GM21390 (cell line): ENCODE measurements at regions not wholly inside any gene's neighbourhood (a gene's known extent, or its start where the extent isn't known, plus 50 kb on each side); places are given as distances from the start of the nearest gene placed in this dataset.
"Not testable (repeated sequence)": the region's sequence is repeated elsewhere in the genome, so short reads cannot be mapped to it uniquely, and the experiment has no call there.

Source experiments
- ATAC-seq: cut with Tn5 transposase; IDR thresholded peaks from one replicate; pipeline ENCODE4 v1.9.1; 2021; ENCODE audit not compliant: unreplicated experiment

- no peak for ATAC-seq
Observed at GRCh38 chr5:165015126-165015525, 1509.7 kb downstream of the MAT2B start.

DNA sequence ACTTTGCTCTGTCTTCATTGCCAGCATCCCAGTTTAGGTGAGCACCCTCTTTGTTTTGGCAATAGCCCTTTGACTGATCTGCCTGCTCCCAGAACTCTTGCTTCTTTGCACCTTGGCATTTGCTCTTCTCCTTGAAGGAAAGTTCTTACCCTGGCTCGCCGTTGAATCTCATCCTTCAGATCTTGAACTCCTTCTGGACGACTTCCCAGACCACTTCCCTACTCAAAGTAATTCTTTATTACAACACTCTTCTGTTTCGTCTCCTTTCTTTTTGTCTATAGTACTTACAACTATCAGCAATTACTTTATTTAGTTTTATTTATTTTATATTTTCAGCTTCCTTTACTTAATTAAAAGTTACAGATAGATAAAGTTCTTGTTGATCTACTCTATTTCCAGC, 1510.1 kb downstream of the MAT2B start:
- no peak for ATAC-seq

DNA sequence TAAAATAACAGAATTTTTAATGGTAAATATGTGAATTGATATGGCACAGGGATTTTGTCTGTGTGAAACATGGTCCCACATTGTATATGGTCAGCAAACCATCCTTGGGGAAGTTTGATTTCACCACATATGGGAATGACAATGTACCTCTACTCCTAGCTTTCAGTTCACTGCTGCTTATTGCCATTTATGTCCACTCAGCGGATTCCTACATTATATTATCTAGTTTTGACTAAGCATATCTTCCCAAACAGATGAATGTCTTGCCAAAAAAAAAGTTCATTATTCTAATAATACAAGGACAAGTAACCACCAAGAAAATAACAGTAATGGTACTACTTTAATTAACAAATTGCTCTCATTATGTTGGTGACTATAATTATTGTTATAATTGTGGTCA, 1521.6 kb downstream of the MAT2B start:
- ATAC-seq = no peak

- no peak for ATAC-seq
Observed at GRCh38 chr5:165028356-165028755, 1522.9 kb downstream of the MAT2B start.

DNA sequence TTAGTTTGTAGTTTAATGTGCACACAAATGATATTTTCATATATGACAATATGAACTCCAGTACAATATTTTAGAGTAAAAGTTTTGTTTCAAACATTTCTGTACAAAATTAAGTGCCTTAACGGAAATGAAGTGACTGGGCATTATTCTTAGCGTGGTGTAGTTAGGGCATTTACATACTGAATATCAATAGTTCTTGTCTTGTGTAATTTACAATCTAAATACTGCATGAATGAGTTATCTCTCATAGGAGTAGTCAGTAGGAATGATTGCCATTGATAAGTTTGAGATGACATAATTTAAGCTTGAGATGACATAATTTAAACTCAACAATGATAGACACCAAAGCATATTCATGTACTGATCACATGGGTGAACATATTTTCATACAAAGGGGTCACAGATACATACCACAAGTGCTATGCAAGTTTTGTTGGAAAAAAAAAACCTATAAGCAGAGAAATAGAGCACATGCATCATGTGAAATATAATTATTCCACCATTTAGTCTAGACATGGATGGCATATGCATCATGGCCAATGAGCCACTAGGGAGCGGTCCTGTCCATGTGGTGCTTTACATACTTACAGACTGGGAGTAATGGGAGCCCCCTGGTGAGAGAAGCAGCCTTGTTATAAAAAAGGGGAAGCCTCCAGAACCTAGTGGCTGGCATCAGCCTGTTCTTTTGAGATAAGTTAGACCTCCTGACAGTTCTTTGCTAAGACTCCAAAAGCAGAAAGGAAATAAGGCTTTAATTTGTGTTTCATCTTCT, 1523.9 kb downstream of the MAT2B start:
- no peak for ATAC-seq

DNA sequence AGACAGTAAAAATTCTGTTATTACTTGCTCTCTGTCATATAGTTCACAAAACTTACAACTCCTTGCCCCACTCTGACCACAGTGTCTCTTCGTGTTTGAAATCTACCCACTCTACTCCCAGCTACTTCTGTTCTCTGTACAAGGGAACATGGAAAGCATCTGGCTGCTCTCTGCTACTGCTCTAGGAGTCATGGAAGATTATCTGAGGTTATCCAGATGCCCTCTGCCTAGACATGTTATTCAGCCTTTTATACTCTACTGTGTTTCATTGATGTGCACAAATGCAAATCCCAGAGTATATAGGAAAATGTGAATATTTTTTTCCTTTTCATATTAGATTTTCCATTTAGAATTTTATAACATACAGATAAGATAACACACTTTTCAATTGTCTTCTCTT, 1525.6 kb downstream of the MAT2B start:
- ATAC-seq = no peak

DNA sequence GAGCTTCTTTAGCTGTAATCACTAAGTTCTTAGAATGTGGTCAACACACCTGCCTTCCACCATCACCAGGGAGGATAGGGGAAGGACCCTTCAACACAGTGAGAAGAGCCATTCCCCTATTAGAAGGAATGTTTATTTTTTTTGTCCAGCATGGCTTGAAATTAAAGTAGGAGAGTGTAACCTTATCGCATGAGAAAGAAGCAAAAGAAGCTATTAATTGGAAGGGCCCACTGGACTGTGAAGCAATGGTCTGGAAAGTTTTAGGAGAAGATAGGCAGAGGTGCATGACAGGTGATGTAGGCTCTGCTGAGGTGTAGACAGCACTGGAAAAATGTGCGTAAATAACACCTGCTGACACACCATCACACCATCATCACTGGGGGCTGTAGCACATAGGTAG, 1526.0 kb downstream of the MAT2B start:
- no peak for ATAC-seq

GRCh38 chr5:165035520-165035919, 1530.1 kb downstream of the MAT2B start:
- no peak for ATAC-seq

- ATAC-seq = no peak
Observed at GRCh38 chr5:165039748-165040147, 1534.3 kb downstream of the MAT2B start.

- not testable (repeated sequence) for ATAC-seq
Observed at GRCh38 chr5:165045941-165046340, 1540.5 kb downstream of the MAT2B start.

DNA sequence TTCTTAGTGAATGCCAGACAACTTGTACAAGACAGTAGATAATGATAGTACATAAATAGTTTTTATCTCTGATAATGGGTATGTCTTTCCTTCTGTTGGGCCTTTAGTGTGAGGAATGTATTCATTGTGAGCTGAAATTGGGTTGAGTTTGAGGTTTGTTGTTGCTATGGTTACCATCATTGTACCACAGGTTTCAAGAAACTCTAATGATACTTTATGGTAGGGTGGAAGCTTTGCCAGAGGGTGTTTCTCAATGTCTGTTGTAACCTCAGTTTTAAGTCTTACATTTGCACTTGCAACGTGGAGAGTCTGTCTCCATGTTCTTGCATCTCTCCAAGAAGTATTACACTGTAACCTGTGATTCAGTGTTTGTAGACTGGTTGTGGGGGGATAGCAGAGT, 1550.1 kb downstream of the MAT2B start:
- ATAC-seq = no peak

DNA sequence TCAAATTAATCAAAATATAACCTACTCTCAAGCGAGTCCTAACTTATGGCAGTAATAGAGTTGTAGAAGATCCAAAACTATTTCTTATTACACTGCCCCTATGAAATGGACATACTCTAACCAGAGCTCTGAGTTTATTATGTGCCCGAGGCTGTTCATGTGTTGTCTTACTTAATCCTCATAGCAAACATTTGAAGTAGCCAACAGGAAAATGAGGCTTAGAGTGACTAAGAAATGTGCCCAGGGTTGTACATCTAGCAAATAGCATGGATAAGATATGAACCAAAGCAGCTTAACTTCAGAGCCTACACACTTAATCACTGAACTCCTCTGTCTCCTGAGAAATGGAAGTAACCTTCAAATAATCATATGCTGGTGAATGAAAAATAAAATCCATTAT, 1551.7 kb downstream of the MAT2B start:
- no peak for ATAC-seq

DNA sequence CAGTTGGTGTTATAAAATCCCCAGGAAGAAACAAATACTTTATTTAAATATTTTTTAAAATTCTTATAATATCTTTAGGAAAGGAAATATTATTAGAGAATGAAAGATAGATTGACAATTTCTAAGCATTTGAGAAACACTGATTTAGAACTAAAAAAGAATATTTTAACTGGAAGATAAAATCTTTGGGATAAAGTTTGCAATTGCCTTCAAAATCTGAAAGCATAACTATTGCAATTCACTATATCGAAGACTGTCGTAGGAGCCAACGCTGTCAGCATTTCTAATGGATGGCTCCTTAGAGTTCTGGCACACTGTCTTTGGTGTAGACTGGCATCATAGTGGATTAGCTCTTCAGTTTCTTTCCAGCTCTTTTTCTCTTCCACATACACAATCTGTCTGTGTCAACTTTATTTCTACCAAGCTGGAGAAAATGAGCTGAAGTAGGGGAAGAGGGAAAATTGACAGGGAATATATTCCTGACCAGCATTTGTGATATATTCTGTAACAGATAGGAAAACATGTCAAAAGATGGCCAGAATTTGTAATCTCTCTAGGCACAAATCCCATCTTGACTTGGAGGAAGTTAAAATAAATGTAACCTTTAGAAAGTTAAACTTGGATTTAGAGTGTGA, 1561.4 kb downstream of the MAT2B start:
- ATAC-seq = no peak

- no peak for ATAC-seq
Observed at GRCh38 chr5:165076686-165077085, 1571.3 kb downstream of the MAT2B start.

- no peak for ATAC-seq
Observed at GRCh38 chr5:165079389-165079788, 1574.0 kb downstream of the MAT2B start.

GRCh38 chr5:165083394-165083793, 1578.0 kb downstream of the MAT2B start:
- ATAC-seq = no peak

GRCh38 chr5:165086465-165086864, 1581.0 kb downstream of the MAT2B start:
- ATAC-seq = no peak

- no peak for ATAC-seq
Observed at GRCh38 chr5:165094782-165095181, 1589.4 kb downstream of the MAT2B start.

GRCh38 chr5:165101709-165102108, 1596.3 kb downstream of the MAT2B start:
- ATAC-seq = no peak

DNA sequence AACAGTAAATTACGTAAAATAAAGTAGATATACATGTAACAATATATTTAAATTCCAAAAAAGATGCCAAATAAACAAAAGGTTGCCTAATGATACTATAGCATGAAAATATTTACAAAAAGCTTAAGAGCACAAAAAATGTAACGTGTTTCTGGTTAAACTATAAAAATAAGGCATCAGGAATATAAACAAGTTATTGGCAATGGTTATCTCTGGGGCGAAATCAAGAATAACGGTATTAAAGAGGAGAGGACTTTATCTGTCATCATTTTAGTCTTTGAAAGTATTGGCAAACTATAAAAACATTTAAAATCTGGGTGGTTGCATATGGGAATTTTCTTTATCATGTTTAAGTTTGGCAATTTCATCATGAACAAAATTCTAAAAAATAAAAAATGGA, 1599.2 kb downstream of the MAT2B start:
- ATAC-seq = no peak

GRCh38 chr5:165108809-165109208, 1603.4 kb downstream of the MAT2B start:
- no peak for ATAC-seq

DNA sequence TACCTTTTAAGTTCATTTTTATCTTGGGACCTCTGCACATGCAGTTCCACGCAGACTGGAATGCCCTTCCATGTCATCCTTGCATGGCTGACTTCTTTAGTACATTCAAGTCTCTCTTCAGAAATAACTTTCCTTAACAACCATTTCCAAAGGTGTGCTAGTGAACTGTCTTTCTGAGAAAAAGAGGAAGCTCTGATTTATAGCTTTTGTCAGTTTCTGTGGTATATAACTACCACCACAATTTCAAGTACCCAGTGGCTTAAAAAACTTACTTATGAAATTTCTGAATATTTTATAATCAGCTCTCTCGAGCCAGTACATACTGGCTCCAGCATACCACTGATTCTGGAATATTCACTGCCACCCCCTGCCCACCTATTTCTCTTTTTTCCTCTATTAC, 1613.8 kb downstream of the MAT2B start:
- no peak for ATAC-seq

DNA sequence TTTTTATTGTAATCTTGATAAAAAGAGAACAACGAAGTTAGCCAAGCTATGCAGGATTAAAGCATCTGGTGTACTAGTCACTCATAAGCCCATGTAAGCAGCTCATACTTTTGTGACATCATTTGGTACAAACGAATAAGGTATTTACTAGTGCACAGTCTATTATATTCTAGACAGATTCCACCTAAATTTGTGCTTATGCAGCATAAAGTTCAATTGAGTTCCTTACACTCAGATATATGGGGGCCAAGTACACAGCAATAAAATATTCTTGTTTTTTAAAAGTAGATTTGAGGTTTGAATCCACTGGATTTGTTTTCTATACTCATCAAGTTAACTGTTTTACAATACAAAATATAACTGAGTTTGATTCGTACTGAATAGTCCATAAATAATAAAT, 1621.2 kb downstream of the MAT2B start:
- ATAC-seq = no peak
